OCI-LY7 (cell line): ENCODE measurements at regions not wholly inside any gene's neighbourhood (a gene's known extent, or its start where the extent isn't known, plus 50 kb on each side); places are given as distances from the start of the nearest gene placed in this dataset.

Experiments
- CTCF ChIP-seq: fragments of 200-600 bp; sonication (generic); conservative IDR thresholded peaks from 2 replicates; pipeline ENCODE4 v1.5.1; 2014; ENCODE audit warnings: mild to moderate bottlenecking, antibody characterized with exemption, low read length, moderate library complexity, mixed read lengths
- EZH2phosphoT487 ChIP-seq: fragments of 200-600 bp; sonication (generic); IDR thresholded peaks from 2 replicates; pipeline ENCODE4 v1.6.1; 2018; ENCODE audit warnings: low read depth, borderline replicate concordance, mild to moderate bottlenecking, mixed run types, antibody characterized with exemption, low read length, moderate library complexity, mixed read lengths

GRCh38 chr10:131844529-131845084 lies 56.2 kb upstream of the PPP2R2D start:
- TF ChIP-seq CTCF (no peak), EZH2phosphoT487 (no peak)
